Erythroblast (primary cell): ENCODE measurements at regions not wholly inside any gene's neighbourhood (a gene's known extent, or its start where the extent isn't known, plus 50 kb on each side); places are given as distances from the start of the nearest gene placed in this dataset.

ENCODE experiments used
- GATA1 ChIP-seq: IDR thresholded peaks from 2 replicates; pipeline ENCODE4 v1.6.1; 2011; ENCODE audit warnings: low read depth, mild to moderate bottlenecking, control low read depth, low read length, moderate library complexity
- POLR2A ChIP-seq: IDR thresholded peaks from 2 replicates; pipeline ENCODE4 v1.6.1; 2011; ENCODE audit warnings: mild to moderate bottlenecking, low read length

DNA sequence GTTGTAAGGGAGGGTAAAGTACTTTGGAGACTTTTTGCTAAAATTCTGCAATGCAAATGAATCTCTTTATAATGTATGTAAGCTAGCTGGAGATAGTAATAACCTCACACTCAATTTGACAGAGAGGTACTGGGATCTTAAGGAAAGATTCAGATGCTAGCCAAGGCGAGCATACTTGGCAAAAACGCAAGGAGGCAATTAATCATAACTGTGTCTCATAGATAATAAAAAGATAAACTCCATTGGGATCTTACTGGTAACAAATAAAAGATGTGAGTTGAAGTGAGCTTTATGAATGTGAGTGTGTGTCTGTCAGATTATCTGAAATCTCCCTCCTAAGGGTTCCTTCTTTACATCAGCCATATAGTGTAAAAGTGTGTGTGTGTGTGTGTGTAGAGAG lies 533.0 kb downstream of the TMX3 start:
- TF ChIP-seq POLR2A (no peak), GATA1 (no peak)
